ENCODE measurements at regions not wholly inside any gene's neighbourhood (a gene's known extent, or its start where the extent isn't known, plus 50 kb on each side); places are given as distances from the start of the nearest gene placed in this dataset.

DNA sequence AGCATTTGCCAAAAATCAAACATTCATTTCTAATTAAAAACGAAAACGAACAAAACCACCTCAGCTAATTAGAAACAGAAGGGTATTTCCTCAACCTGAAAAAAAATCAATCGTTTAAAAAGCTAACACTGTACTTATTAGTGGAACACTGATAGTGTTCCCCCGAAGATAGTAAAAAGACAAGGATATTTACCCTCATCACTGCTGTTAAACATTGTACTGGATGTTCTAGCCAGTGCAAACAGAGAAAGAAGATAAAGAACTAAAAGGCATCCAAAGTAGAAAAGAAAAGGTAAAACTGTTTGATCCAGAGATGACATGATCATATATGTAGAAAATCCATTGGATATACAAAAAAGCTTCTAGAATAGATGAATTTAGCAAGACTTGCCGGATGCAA lies 508.3 kb downstream of the DMRTA1 start:
- TF ChIP-seq, protein P1, sequence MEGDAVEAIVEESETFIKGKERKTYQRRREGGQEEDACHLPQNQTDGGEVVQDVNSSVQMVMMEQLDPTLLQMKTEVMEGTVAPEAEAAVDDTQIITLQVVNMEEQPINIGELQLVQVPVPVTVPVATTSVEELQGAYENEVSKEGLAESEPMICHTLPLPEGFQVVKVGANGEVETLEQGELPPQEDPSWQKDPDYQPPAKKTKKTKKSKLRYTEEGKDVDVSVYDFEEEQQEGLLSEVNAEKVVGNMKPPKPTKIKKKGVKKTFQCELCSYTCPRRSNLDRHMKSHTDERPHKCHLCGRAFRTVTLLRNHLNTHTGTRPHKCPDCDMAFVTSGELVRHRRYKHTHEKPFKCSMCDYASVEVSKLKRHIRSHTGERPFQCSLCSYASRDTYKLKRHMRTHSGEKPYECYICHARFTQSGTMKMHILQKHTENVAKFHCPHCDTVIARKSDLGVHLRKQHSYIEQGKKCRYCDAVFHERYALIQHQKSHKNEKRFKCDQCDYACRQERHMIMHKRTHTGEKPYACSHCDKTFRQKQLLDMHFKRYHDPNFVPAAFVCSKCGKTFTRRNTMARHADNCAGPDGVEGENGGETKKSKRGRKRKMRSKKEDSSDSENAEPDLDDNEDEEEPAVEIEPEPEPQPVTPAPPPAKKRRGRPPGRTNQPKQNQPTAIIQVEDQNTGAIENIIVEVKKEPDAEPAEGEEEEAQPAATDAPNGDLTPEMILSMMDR (IDR thresholded peaks at IDR 0.05; ENCODE audit: insufficient read depth, low read length, poor library complexity, severe bottlenecking) = no peak
- TF ChIP-seq EZH2phosphoT487 (conservative IDR thresholded peaks at IDR 0.05; ENCODE audit: low read length) = no peak

All from SU-DHL-6 (cell line).